Right lobe of liver (tissue), 6 donors: ENCODE measurements at regions not wholly inside any gene's neighbourhood (a gene's known extent, or its start where the extent isn't known, plus 50 kb on each side); places are given as distances from the start of the nearest gene placed in this dataset.
A peak's percentile ranks its signal among the peaks of the same experiment; 100 is the strongest.

Source experiments
- ATAC-seq, 4 donors: fragments of 200-7000 bp; cut with Tn5 transposase; one replicate each; pipeline ENCODE4 v1.9.1; 2020; ENCODE audit warnings: mild to moderate bottlenecking in 4 of 4, moderate library complexity in 4 of 4
- DNase-seq, 3 donors: peaks; one replicate each; pipeline ENCODE4 v3.0.0-alpha.2; 2020
- H3K27ac ChIP-seq, 3 donors: fragments of 200-600 bp; one replicate each; pipeline ENCODE4 v1.8.0; 2022
- H3K27me3 ChIP-seq, 2 donors: fragments of 200-600 bp; one replicate each; pipeline ENCODE4 v1.8.0; 2022
- H3K36me3 ChIP-seq, 4 donors: fragments of 200-600 bp; sonication (generic) in 1 of 4; one replicate each; pipeline versions ENCODE4 v1.5.1 to v1.8.0; 2017 to 2022; ENCODE audit warnings: control low read depth in 1 of 4
- H3K4me1 ChIP-seq, 4 donors: fragments of 200-600 bp; sonication (generic) in 1 of 4; one replicate each; pipeline versions ENCODE4 v1.5.1 to v1.8.0; 2017 to 2022; ENCODE audit warnings: control low read depth in 1 of 4
- H3K4me3 ChIP-seq, 3 donors: fragments of 200-600 bp; one replicate each; pipeline ENCODE4 v1.8.0; 2022
- H3K9me3 ChIP-seq, 4 donors: fragments of 200-600 bp; sonication (generic) in 1 of 4; one replicate each; pipeline versions ENCODE4 v1.5.1 to v1.8.0; 2017 to 2022; ENCODE audit warnings: control low read depth in 1 of 4
- CTCF ChIP-seq, 4 donors: fragments of 200-600 bp in 3 of 4; fragments of 450-650 bp in 1 of 4; IDR thresholded peaks; one replicate each; pipeline versions ENCODE4 v1.5.1 to v1.8.0; 2016 to 2022; ENCODE audit warnings: antibody characterized with exemption in 4 of 4, mild to moderate bottlenecking in 2 of 4
- POLR2A ChIP-seq: fragments of 450-650 bp; IDR thresholded peaks from one replicate; pipeline ENCODE4 v1.6.1; 2017; ENCODE audit warnings: antibody characterized with exemption, mild to moderate bottlenecking
- WGBS: methylation state at CpG from one replicate; pipeline ENCODE4 v1.1.6; 2018; ENCODE audit warnings: low coverage, low lambda C conversion rate; ENCODE audit not compliant: insufficient coverage; ENCODE audit errors: missing lambda C conversion rate; 5-methylcytosine and 5-hydroxymethylcytosine counted together
- intact Hi-C, 2 donors: fragments of 100-400 bp; cut with DNase I; formaldehyde crosslinking; loops; one replicate each; pipeline versions ENCODE4 v1.11.2 to v1.14.1; 2022
- donor health status: DM: no; HTN: yes; CAD: no.
- donor health status: DM: no; HTN: no; CAD: no.
- donor health status: DM: no; HTN: no; CAD: no.
- donor health status: DM: no; HTN: yes; CAD: no.
- donor health status: DM: no; HTN: yes; CAD: no.

- no peak for DNase-seq
- whole genome bisulfite sequencing = 17% methylated on average over 1 of the region's 1 CpG
- intact Hi-C loops = no loop called here
- Histone ChIP-seq H3K9me3 (no peaks in the 10 kb centered on the region), H3K27ac (no peak overlapping the region), H3K36me3 (no peaks in the 10 kb centered on the region), H3K4me3 (no peak overlapping the region), H3K4me1 (no peaks in the 10 kb centered on the region), H3K27me3 (no peaks in the 10 kb centered on the region)
- ATAC-seq = peak in 1 of 4 donors; percentile 45
- TF ChIP-seq POLR2A (no peak), CTCF (IDR thresholded peaks at IDR 0.05) (no peak)
These were observed 460.7 kb upstream of the RPS6KA3 start for GRCh38 chrX:20727447-20727846.

GRCh38 chrX:20720954-20721626, 454.4 kb upstream of the RPS6KA3 start:
- TF ChIP-seq POLR2A (no peak), CTCF (IDR thresholded peaks at IDR 0.05) (no peak)
- Histone ChIP-seq H3K27ac (no peak overlapping the region), H3K36me3 (no peaks in the 10 kb centered on the region), H3K9me3 (no peaks in the 10 kb centered on the region), H3K4me3 (no peak overlapping the region), H3K27me3 (no peaks in the 10 kb centered on the region), H3K4me1 (no peaks in the 10 kb centered on the region)
- ATAC-seq (peak; percentile 42 to 81 (median 65)), DNase-seq (no peak)
- intact Hi-C loops = no loop called here
- WGBS = 26% methylated on average over 2 of the region's 2 CpGs

GRCh38 chrX:20718592-20719380, 452.1 kb upstream of the RPS6KA3 start:
- ATAC-seq (no peak), DNase-seq (no peak)
- no peak for TF ChIP-seq CTCF (IDR thresholded peaks at IDR 0.05)
- no peak for TF ChIP-seq POLR2A
- Histone ChIP-seq H3K36me3 (no peaks in the 10 kb centered on the region), H3K27me3 (no peaks in the 10 kb centered on the region), H3K27ac (no peak overlapping the region), H3K9me3 (no peaks in the 10 kb centered on the region), H3K4me1 (no peaks in the 10 kb centered on the region), H3K4me3 (no peak overlapping the region)
- 25% methylated on average over 3 of the region's 3 CpGs for WGBS
- intact Hi-C loops = no loop called here

DNA sequence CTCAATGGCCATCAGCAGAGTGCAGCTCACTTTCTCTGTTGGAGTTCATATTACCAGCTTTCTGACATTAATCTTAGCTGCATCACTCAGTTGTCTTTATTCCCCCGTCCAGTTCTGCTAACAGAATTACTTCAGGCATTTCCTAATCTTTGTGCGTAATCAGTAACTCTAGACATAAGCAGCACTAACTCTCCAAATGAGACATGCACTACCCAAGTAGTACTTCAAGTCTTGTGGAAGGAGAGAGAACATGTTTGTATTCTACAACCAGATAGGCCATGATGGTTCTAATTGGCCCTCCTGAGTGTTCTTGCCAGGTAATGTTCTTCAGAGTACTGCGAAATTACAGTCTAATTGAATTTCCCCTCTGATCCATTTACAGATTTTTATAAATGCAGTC, 448.5 kb upstream of the RPS6KA3 start:
- no peak for DNase-seq
- intact Hi-C loops = no loop called here
- Histone ChIP-seq H3K4me3 (no peak overlapping the region), H3K27ac (no peak overlapping the region), H3K36me3 (no peaks in the 10 kb centered on the region), H3K27me3 (no peaks in the 10 kb centered on the region), H3K4me1 (no peaks in the 10 kb centered on the region), H3K9me3 (no peaks in the 10 kb centered on the region)
- 69% methylated on average over 3 of the region's 3 CpGs for WGBS
- TF ChIP-seq CTCF (IDR thresholded peaks at IDR 0.05) = no peak
- no peak for TF ChIP-seq POLR2A
- ATAC-seq = no peak
